Cerebellar cortex (tissue), 1 donor: ENCODE measurements at regions not wholly inside any gene's neighbourhood (a gene's known extent, or its start where the extent isn't known, plus 50 kb on each side); places are given as distances from the start of the nearest gene placed in this dataset.

Experiments used
- DNase-seq: peaks from one replicate; pipeline ENCODE4 v3.0.0-alpha.2; 2015; ENCODE audit warnings: low spot score

GRCh38 chr5:72005671-72006070, 101.6 kb upstream of the MAP1B start:
- DNase-seq = no peak

GRCh38 chr5:72006361-72006760, 100.9 kb upstream of the MAP1B start:
- DNase-seq = no peak

- DNase-seq = peak; percentile 4
These were observed 99.8 kb upstream of the MAP1B start for GRCh38 chr5:72007336-72008111.

GRCh38 chr5:72009280-72009679, 98.0 kb upstream of the MAP1B start:
- no peak for DNase-seq

GRCh38 chr5:72010430-72010829, 96.8 kb upstream of the MAP1B start:
- no peak for DNase-seq

- no peak for DNase-seq
These were observed 94.4 kb upstream of the MAP1B start for GRCh38 chr5:72012906-72013305.

GRCh38 chr5:72013766-72014624, 93.3 kb upstream of the MAP1B start:
- peak; percentile 88 for DNase-seq

- DNase-seq = peak; percentile 84
These were observed 92.1 kb upstream of the MAP1B start for GRCh38 chr5:72015103-72015548.

GRCh38 chr5:72018143-72018803, 89.0 kb upstream of the MAP1B start:
- peak; percentile 37 for DNase-seq

GRCh38 chr5:72020161-72020983, 86.9 kb upstream of the MAP1B start:
- no peak for DNase-seq

GRCh38 chr5:72021651-72022357, 85.5 kb upstream of the MAP1B start:
- DNase-seq = no peak

GRCh38 chr5:72028382-72028781, 78.9 kb upstream of the MAP1B start:
- no peak for DNase-seq

- DNase-seq = no peak
These were observed 77.0 kb upstream of the MAP1B start for GRCh38 chr5:72030237-72030636.

- DNase-seq = no peak
These were observed 74.5 kb upstream of the MAP1B start for GRCh38 chr5:72032788-72033187.

- DNase-seq = peak; percentile 22
These were observed 72.5 kb upstream of the MAP1B start for GRCh38 chr5:72034770-72035169.

- DNase-seq = peak; percentile 86
These were observed 71.4 kb upstream of the MAP1B start for GRCh38 chr5:72035831-72036230.

GRCh38 chr5:72036951-72037350, 70.3 kb upstream of the MAP1B start:
- DNase-seq = peak; percentile 67

GRCh38 chr5:72040513-72040912, 66.8 kb upstream of the MAP1B start:
- DNase-seq = no peak

GRCh38 chr5:72041654-72042053, 65.6 kb upstream of the MAP1B start:
- no peak for DNase-seq

- DNase-seq = no peak
These were observed 65.2 kb upstream of the MAP1B start for GRCh38 chr5:72042097-72042496.

- DNase-seq = no peak
These were observed 61.6 kb upstream of the MAP1B start for GRCh38 chr5:72045692-72046091.
